Activated CD4-positive, alpha-beta memory T cell treated with anti-CD3 and anti-CD28 coated beads for 36 hours (primary cell): ENCODE measurements at regions not wholly inside any gene's neighbourhood (a gene's known extent, or its start where the extent isn't known, plus 50 kb on each side); places are given as distances from the start of the nearest gene placed in this dataset.

Source experiments
- CTCF ChIA-PET: fragments of 350-600 bp; sonication (Branson Sonifier 250); formaldehyde crosslinking; loops from one replicate; lab custom pipeline; 2021; ENCODE audit warnings: antibody characterized with exemption, inconsistent platforms; lab: Charles Lee
- POLR2A ChIA-PET: fragments of 350-600 bp; sonication (Branson Sonifier 250); formaldehyde crosslinking; loops from one replicate; lab custom pipeline; 2021; ENCODE audit warnings: antibody characterized with exemption; lab: Charles Lee
- DNase-seq: peaks from one replicate; pipeline ENCODE4 v3.0.0-alpha.2; 2020
- H3K27ac Mint-ChIP-seq: one replicate; pipeline ENCODE4 v1.8.0; 2021; ENCODE audit warnings: mixed read lengths
- H3K27me3 Mint-ChIP-seq: one replicate; pipeline ENCODE4 v1.8.0; 2021; ENCODE audit warnings: mixed read lengths
- H3K36me3 Mint-ChIP-seq: one replicate; pipeline ENCODE4 v1.8.0; 2021; ENCODE audit warnings: mixed read lengths
- H3K4me1 Mint-ChIP-seq: one replicate; pipeline ENCODE4 v1.8.0; 2021; ENCODE audit warnings: low read depth, mixed read lengths
- H3K4me3 Mint-ChIP-seq: one replicate; pipeline ENCODE4 v1.8.0; 2021; ENCODE audit warnings: mild to moderate bottlenecking, mixed read lengths
- H3K9me3 Mint-ChIP-seq: one replicate; pipeline ENCODE4 v1.8.0; 2021; ENCODE audit warnings: mixed read lengths
- intact Hi-C: fragments of 100-400 bp; cut with micrococcal nuclease; formaldehyde crosslinking; loops from one replicate; pipeline ENCODE4 v1.15.1; 2023

GRCh38 chr3:189531271-189531670 is 99.9 kb upstream of the TP63 start:
- Mint-ChIP-seq H3K4me3 (no peak overlapping the region), H3K36me3 (no peaks in the 10 kb centered on the region), H3K4me1 (peaks cover 23% of the 10 kb centered on the region), H3K27me3 (peaks cover 1% of the 10 kb centered on the region), H3K9me3 (no peaks in the 10 kb centered on the region), H3K27ac (peak overlapping the region; percentile 3)
- POLR2A ChIA-PET, result no interaction called here
- CTCF ChIA-PET, result no interaction called here
- no peak for DNase-seq
- intact Hi-C loops, result loop anchor here (2.0 kb wide), 1 partner anchor 28 kb away; no protein-coding TSS in a partner anchor

GRCh38 chr3:189534531-189534930 is 96.7 kb upstream of the TP63 start:
- ChIA-PET POLR2A (no interaction called here), CTCF (no interaction called here)
- no peak for DNase-seq
- no peaks in the 10 kb centered on the region for H3K36me3 Mint-ChIP-seq
- H3K9me3 Mint-ChIP-seq, result no peaks in the 10 kb centered on the region
- intact Hi-C loops, result no loop called here
- H3K27ac Mint-ChIP-seq, result no peak overlapping the region
- no peak overlapping the region for H3K4me3 Mint-ChIP-seq
- H3K27me3 Mint-ChIP-seq, result peaks cover 1% of the 10 kb centered on the region
- peaks cover 29% of the 10 kb centered on the region for H3K4me1 Mint-ChIP-seq

GRCh38 chr3:189537135-189537534 is 94.1 kb upstream of the TP63 start:
- Mint-ChIP-seq H3K4me3 (no peak overlapping the region), H3K9me3 (no peaks in the 10 kb centered on the region), H3K27me3 (peaks cover 1% of the 10 kb centered on the region), H3K36me3 (peaks cover 2% of the 10 kb centered on the region), H3K27ac (no peak overlapping the region), H3K4me1 (peaks cover 9% of the 10 kb centered on the region)
- ChIA-PET POLR2A (no interaction called here), CTCF (no interaction called here)
- DNase-seq, result no peak
- intact Hi-C loops, result no loop called here

GRCh38 chr3:189547448-189547847 is 83.7 kb upstream of the TP63 start:
- no peaks in the 10 kb centered on the region for H3K4me1 Mint-ChIP-seq

GRCh38 chr3:189548053-189548452 is 83.1 kb upstream of the TP63 start:
- Mint-ChIP-seq H3K27me3 (no peaks in the 10 kb centered on the region), H3K27ac (no peak overlapping the region), H3K4me1 (no peaks in the 10 kb centered on the region), H3K36me3 (peaks cover 9% of the 10 kb centered on the region), H3K4me3 (no peak overlapping the region), H3K9me3 (peaks cover 43% of the 10 kb centered on the region)
- DNase-seq, result no peak
- intact Hi-C loops, result no loop called here
- ChIA-PET CTCF (no interaction called here), POLR2A (no interaction called here)

More at GRCh38 chr3:189547448-189547847, 83.7 kb upstream of the TP63 start:
- peaks cover 43% of the 10 kb centered on the region for H3K9me3 Mint-ChIP-seq
- no peak for DNase-seq
- no peak overlapping the region for H3K27ac Mint-ChIP-seq
- ChIA-PET CTCF (no interaction called here), POLR2A (interaction anchor here (0.5 kb wide), 1 partner anchor 1574 kb away, joined by 3 read pairs; no protein-coding TSS in a partner anchor)
- H3K36me3 Mint-ChIP-seq, result peaks cover 9% of the 10 kb centered on the region
- H3K27me3 Mint-ChIP-seq, result no peaks in the 10 kb centered on the region
- intact Hi-C loops, result no loop called here
- no peak overlapping the region for H3K4me3 Mint-ChIP-seq

- CTCF ChIA-PET, result interaction anchor here (0.6 kb wide), 1 partner anchor 76 kb away, joined by 6 read pairs; no protein-coding TSS in a partner anchor
- Mint-ChIP-seq H3K9me3 (peaks cover 43% of the 10 kb centered on the region), H3K27ac (no peak overlapping the region), H3K4me3 (no peak overlapping the region), H3K36me3 (peaks cover 9% of the 10 kb centered on the region), H3K4me1 (no peaks in the 10 kb centered on the region), H3K27me3 (no peaks in the 10 kb centered on the region)
- intact Hi-C loops, result no loop called here
- DNase-seq, result no peak
- POLR2A ChIA-PET, result no interaction called here
These were observed 80.2 kb upstream of the TP63 start for GRCh38 chr3:189551007-189551406.

- CTCF ChIA-PET, result interaction anchor here (1.0 kb wide), 1 partner anchor 282 kb away, joined by 3 read pairs; no protein-coding TSS in a partner anchor
- POLR2A ChIA-PET, result no interaction called here
- H3K36me3 Mint-ChIP-seq, result no peaks in the 10 kb centered on the region
- no peaks in the 10 kb centered on the region for H3K27me3 Mint-ChIP-seq
- intact Hi-C loops, result no loop called here
- no peaks in the 10 kb centered on the region for H3K4me1 Mint-ChIP-seq
- H3K9me3 Mint-ChIP-seq, result peaks cover 36% of the 10 kb centered on the region
- no peak overlapping the region for H3K27ac Mint-ChIP-seq
- H3K4me3 Mint-ChIP-seq, result no peak overlapping the region
- DNase-seq, result no peak
These were observed 76.2 kb upstream of the TP63 start for GRCh38 chr3:189554868-189555557.

GRCh38 chr3:189555558-189555881 is 75.7 kb upstream of the TP63 start:
- POLR2A ChIA-PET, result no interaction called here
- CTCF ChIA-PET, result interaction anchor here (0.5 kb wide), 1 partner anchor 191 kb away, joined by 3 read pairs; no protein-coding TSS in a partner anchor
- H3K9me3 Mint-ChIP-seq, result peaks cover 33% of the 10 kb centered on the region
- H3K27ac Mint-ChIP-seq, result no peak overlapping the region
- peaks cover 2% of the 10 kb centered on the region for H3K36me3 Mint-ChIP-seq
- H3K4me3 Mint-ChIP-seq, result no peak overlapping the region
- intact Hi-C loops, result no loop called here
- DNase-seq, result no peak
- H3K4me1 Mint-ChIP-seq, result no peaks in the 10 kb centered on the region
- H3K27me3 Mint-ChIP-seq, result no peaks in the 10 kb centered on the region

- Mint-ChIP-seq H3K9me3 (peaks cover 18% of the 10 kb centered on the region), H3K36me3 (peaks cover 2% of the 10 kb centered on the region), H3K4me1 (no peaks in the 10 kb centered on the region), H3K27me3 (no peaks in the 10 kb centered on the region), H3K27ac (no peak overlapping the region), H3K4me3 (no peak overlapping the region)
- ChIA-PET CTCF (no interaction called here), POLR2A (no interaction called here)
- intact Hi-C loops, result no loop called here
- DNase-seq, result no peak
These were observed 73.4 kb upstream of the TP63 start for GRCh38 chr3:189557824-189558223.

GRCh38 chr3:189561256-189561655 is 69.9 kb upstream of the TP63 start:
- DNase-seq, result no peak
- CTCF ChIA-PET, result interaction anchor here (1.0 kb wide), 1 partner anchor 289 kb away, joined by 3 read pairs; no protein-coding TSS in a partner anchor
- H3K4me3 Mint-ChIP-seq, result no peak overlapping the region
- POLR2A ChIA-PET, result no interaction called here
- no peaks in the 10 kb centered on the region for H3K27me3 Mint-ChIP-seq
- H3K9me3 Mint-ChIP-seq, result peaks cover 18% of the 10 kb centered on the region
- H3K36me3 Mint-ChIP-seq, result peaks cover 2% of the 10 kb centered on the region
- no peak overlapping the region for H3K27ac Mint-ChIP-seq
- intact Hi-C loops, result loop anchor here (5.0 kb wide), 2 partner anchors 254 to 281 kb away; no protein-coding TSS in a partner anchor
- H3K4me1 Mint-ChIP-seq, result peaks cover 12% of the 10 kb centered on the region

- ChIA-PET CTCF (no interaction called here), POLR2A (no interaction called here)
- peak; percentile 74 for DNase-seq
- Mint-ChIP-seq H3K27me3 (peaks cover 1% of the 10 kb centered on the region), H3K9me3 (peaks cover 4% of the 10 kb centered on the region), H3K4me3 (no peak overlapping the region), H3K4me1 (peaks cover 12% of the 10 kb centered on the region), H3K27ac (no peak overlapping the region), H3K36me3 (peaks cover 2% of the 10 kb centered on the region)
- intact Hi-C loops, result loop anchor here (1.0 to 5.0 kb wide), 6 partner anchors 9 to 432 kb away; no protein-coding TSS in a partner anchor
These were observed 67.2 kb upstream of the TP63 start for GRCh38 chr3:189563853-189564563.

GRCh38 chr3:189566550-189567130 is 64.5 kb upstream of the TP63 start:
- Mint-ChIP-seq H3K4me1 (peaks cover 19% of the 10 kb centered on the region), H3K27ac (no peak overlapping the region), H3K27me3 (peaks cover 1% of the 10 kb centered on the region), H3K9me3 (no peaks in the 10 kb centered on the region), H3K4me3 (no peak overlapping the region), H3K36me3 (no peaks in the 10 kb centered on the region)
- POLR2A ChIA-PET, result no interaction called here
- CTCF ChIA-PET, result no interaction called here
- intact Hi-C loops, result no loop called here
- no peak for DNase-seq
